H1 (cell line): ENCODE measurements at regions not wholly inside any gene's neighbourhood (a gene's known extent, or its start where the extent isn't known, plus 50 kb on each side); places are given as distances from the start of the nearest gene placed in this dataset.

Experiments used
- CTCF ChIA-PET: fragments of 300-600 bp; sonication (Branson Sonifier 250); formaldehyde crosslinking; loops from one replicate; lab custom pipeline; 2021; ENCODE audit not compliant: partially characterized antibody; lab: Charles Lee
- POLR2A ChIA-PET: fragments of 300-600 bp; sonication (Branson Sonifier 250); formaldehyde crosslinking; loops from one replicate; lab custom pipeline; 2021; ENCODE audit warnings: inconsistent platforms; ENCODE audit not compliant: partially characterized antibody; lab: Charles Lee
- DNase-seq, 2 experiments: peaks; one replicate each; pipeline versions ENCODE4 v3.0.0 to v3.0.0-alpha.2; 2010 to 2022; ENCODE audit warnings: low spot score in 2 of 2, low read depth in 1 of 2, mixed read lengths in 1 of 2
- FAIRE-seq: peaks from 2 replicates; lab custom pipeline; 2011; peaks lifted over from hg19 to GRCh38; lab: Jason Lieb, UNC
- H2AFZ ChIP-seq: 2 replicates; pipeline ENCODE4 v1.8.1; 2012; ENCODE audit warnings: low read length, inconsistent platforms
- H2AK5ac ChIP-seq: 2 replicates; pipeline ENCODE4 v1.6.1; 2013; ENCODE audit warnings: low read depth, low read length
- H2BK120ac ChIP-seq: replicated peaks from 2 replicates; pipeline ENCODE3; 2013; ENCODE audit warnings: low read depth, low read length, inconsistent platforms
- H2BK12ac ChIP-seq: 2 replicates; pipeline ENCODE4 v1.6.1; 2013; ENCODE audit warnings: low read depth, low read length
- H2BK15ac ChIP-seq: 2 replicates; pipeline ENCODE4 v1.6.1; 2013; ENCODE audit warnings: low read length
- H2BK20ac ChIP-seq: 2 replicates; pipeline ENCODE4 v1.6.1; 2013; ENCODE audit warnings: low read length
- H2BK5ac ChIP-seq: 2 replicates; pipeline ENCODE4 v1.6.1; 2013; ENCODE audit warnings: low read depth, low read length
- H3K14ac ChIP-seq: 2 replicates; pipeline ENCODE4 v1.6.1; 2013; ENCODE audit warnings: inconsistent platforms; ENCODE audit not compliant: insufficient read length
- H3K18ac ChIP-seq: 2 replicates; pipeline ENCODE4 v1.6.1; 2013; ENCODE audit warnings: low read length; ENCODE audit errors: extremely low read depth
- H3K23ac ChIP-seq: 2 replicates; pipeline ENCODE4 v1.6.1; 2013; ENCODE audit warnings: inconsistent platforms; ENCODE audit not compliant: insufficient read length
- H3K23me2 ChIP-seq: 2 replicates; pipeline ENCODE4 v1.6.1; 2013; ENCODE audit warnings: low read depth, low read length
- H3K27ac ChIP-seq: 2 replicates; pipeline ENCODE4 v1.6.1; 2011; ENCODE audit warnings: low read depth, low read length, inconsistent platforms
- H3K27me3 ChIP-seq, 4 experiments: replicated peaks in 1 of 4; 1 replicate in 1 of 4; 2 replicates in 3 of 4; pipeline versions ENCODE4 v1.6.1 to v1.8.1; 2011 to 2013; ENCODE audit warnings: low read length in 3 of 4, mild to moderate bottlenecking in 3 of 4, inconsistent platforms in 2 of 4, mixed read lengths in 2 of 4, moderate library complexity in 1 of 4; ENCODE audit not compliant: control insufficient read depth in 3 of 4, insufficient read depth in 3 of 4; ENCODE audit errors: extremely low read depth in 1 of 4
- H3K36me3 ChIP-seq, 4 experiments: 2 replicates each; pipeline versions ENCODE4 v1.6.1 to v1.8.1; 2011 to 2013; ENCODE audit warnings: mild to moderate bottlenecking in 4 of 4, low read length in 3 of 4, moderate library complexity in 2 of 4, control low read depth in 1 of 4, inconsistent platforms in 1 of 4; ENCODE audit not compliant: insufficient read depth in 4 of 4, control insufficient read depth in 2 of 4
- H3K4ac ChIP-seq: replicated peaks from 2 replicates; pipeline ENCODE3; 2013; ENCODE audit warnings: low read length, low read depth, mixed read lengths, inconsistent platforms; ENCODE audit not compliant: insufficient read length
- H3K4me1 ChIP-seq, 4 experiments: replicated peaks in 1 of 4; 1 replicate in 1 of 4; 2 replicates in 3 of 4; pipeline versions ENCODE4 v1.6.1 to v1.8.1; 2011 to 2013; ENCODE audit warnings: low read length in 3 of 4, inconsistent platforms in 2 of 4, mixed read lengths in 1 of 4; ENCODE audit not compliant: insufficient read depth in 4 of 4, control insufficient read depth in 3 of 4
- H3K4me2 ChIP-seq, 2 experiments: 2 replicates each; pipeline versions ENCODE4 v1.6.1 to v1.8.1; 2011 to 2013; ENCODE audit warnings: low read depth in 2 of 2, low read length in 2 of 2, control low read depth in 1 of 2, inconsistent platforms in 1 of 2, mild to moderate bottlenecking in 1 of 2; ENCODE audit not compliant: insufficient read depth in 1 of 2
- H3K4me3 ChIP-seq, 4 experiments: fragments of 200-600, 300-600 bp in 1 of 4; sonication (generic), shearing (Covaris generic), sonication (Bioruptor Twin) in 1 of 4; 2 replicates each; pipeline versions ENCODE4 v1.5.1 to v1.8.1; 2011 to 2016; ENCODE audit warnings: low read length in 4 of 4, low read depth in 3 of 4, control low read depth in 2 of 4, inconsistent platforms in 2 of 4, mild to moderate bottlenecking in 2 of 4, mixed read lengths in 1 of 4, moderate library complexity in 1 of 4; ENCODE audit not compliant: insufficient read depth in 2 of 4; ENCODE audit errors: extremely low read depth in 1 of 4
- H3K56ac ChIP-seq: replicated peaks from 2 replicates; pipeline ENCODE3; 2013; ENCODE audit warnings: low read depth, mild to moderate bottlenecking, mixed read lengths, low read length, inconsistent platforms; ENCODE audit not compliant: insufficient read length
- H3K79me1 ChIP-seq: 2 replicates; pipeline ENCODE4 v1.6.1; 2013; ENCODE audit warnings: low read depth, low read length, control low read depth
- H3K79me2 ChIP-seq, 2 experiments: 2 replicates each; pipeline versions ENCODE4 v1.6.1 to v1.8.1; 2012 to 2013; ENCODE audit warnings: low read length in 2 of 2, mild to moderate bottlenecking in 2 of 2, inconsistent platforms in 1 of 2; ENCODE audit not compliant: insufficient read depth in 2 of 2, control insufficient read depth in 1 of 2
- H3K9ac ChIP-seq, 4 experiments: replicated peaks in 1 of 4; 1 replicate in 1 of 4; 2 replicates in 3 of 4; pipeline versions ENCODE4 v1.6.1 to v1.8.1; 2011 to 2013; ENCODE audit warnings: low read depth in 3 of 4, low read length in 3 of 4, control low read depth in 2 of 4, mild to moderate bottlenecking in 2 of 4, moderate library complexity in 2 of 4, inconsistent platforms in 1 of 4; ENCODE audit errors: extremely low read depth in 1 of 4
- H3K9me3 ChIP-seq, 2 experiments: 2 replicates each; pipeline versions ENCODE4 v1.6.1 to v1.8.1; 2012 to 2013; ENCODE audit warnings: mild to moderate bottlenecking in 2 of 2, moderate library complexity in 2 of 2, control low read depth in 1 of 2, inconsistent platforms in 1 of 2, low read depth in 1 of 2, low read length in 1 of 2, mixed read lengths in 1 of 2; ENCODE audit not compliant: insufficient read depth in 2 of 2
- H4K20me1 ChIP-seq, 2 experiments: replicated peaks in 1 of 2; 2 replicates each; pipeline versions ENCODE3 to v1.8.1; 2011 to 2013; ENCODE audit warnings: inconsistent platforms in 2 of 2, low read length in 2 of 2, mild to moderate bottlenecking in 1 of 2; ENCODE audit not compliant: insufficient read depth in 2 of 2, control insufficient read depth in 1 of 2
- H4K5ac ChIP-seq: 2 replicates; pipeline ENCODE4 v1.6.1; 2013; ENCODE audit warnings: low read length, low read depth, mixed read lengths, inconsistent platforms; ENCODE audit not compliant: insufficient read length
- H4K8ac ChIP-seq: 2 replicates; pipeline ENCODE4 v1.8.0; 2013; ENCODE audit warnings: mild to moderate bottlenecking, moderate library complexity, low read length, inconsistent platforms; ENCODE audit not compliant: insufficient read depth; ENCODE audit errors: extremely low read depth
- H4K91ac ChIP-seq: replicated peaks from 2 replicates; pipeline ENCODE3; 2013; ENCODE audit warnings: low read length, mixed read lengths, inconsistent platforms; ENCODE audit not compliant: insufficient read length
- BRCA1 ChIP-seq: IDR thresholded peaks from 2 replicates; pipeline ENCODE4 v1.6.1; 2012; ENCODE audit warnings: low read depth, low read length, improper control_type of control experiment
- CBX5 ChIP-seq: fragments of 300-800, 300-1000 bp; sonication (generic); IDR thresholded peaks from 2 replicates; pipeline ENCODE4 v1.7.1; 2016; ENCODE audit warnings: antibody characterized with exemption, low read length, low read depth
- CBX8 ChIP-seq: fragments of 300-800, 300-1000 bp; sonication (generic); IDR thresholded peaks from 2 replicates; pipeline ENCODE4 v1.7.1; 2016; ENCODE audit warnings: low read depth, low read length, borderline replicate concordance
- CREB1 ChIP-seq: IDR thresholded peaks from 2 replicates; pipeline ENCODE4 v1.6.1; 2012; ENCODE audit warnings: inconsistent platforms
- FOSL1 ChIP-seq: IDR thresholded peaks from 2 replicates; pipeline ENCODE4 v1.6.1; 2011; ENCODE audit warnings: mild to moderate bottlenecking, low read depth, low read length, moderate library complexity; ENCODE audit not compliant: insufficient read depth
- HDAC6 ChIP-seq: IDR thresholded peaks from one replicate; pipeline ENCODE4 v1.7.1; 2012; ENCODE audit warnings: low read depth, mild to moderate bottlenecking, inconsistent platforms, low read length, moderate library complexity
- KDM1A ChIP-seq: fragments of 200-600, 300-600 bp; sonication (generic); IDR thresholded peaks from 2 replicates; pipeline ENCODE4 v1.7.1; 2016; ENCODE audit warnings: mild to moderate bottlenecking, low read length, borderline replicate concordance
- NRF1 ChIP-seq: IDR thresholded peaks from 2 replicates; pipeline ENCODE4 v1.6.1; 2011; ENCODE audit warnings: mild to moderate bottlenecking, low read depth, low read length, improper control_type of control experiment
- PHF8 ChIP-seq: fragments of 200-600 bp; sonication (generic); conservative IDR thresholded peaks from 2 replicates; pipeline ENCODE4 v1.7.1; 2012; ENCODE audit warnings: low read depth, mild to moderate bottlenecking, inconsistent platforms, low read length, moderate library complexity
- POLR2AphosphoS5 ChIP-seq: IDR thresholded peaks from 2 replicates; pipeline ENCODE4 v1.6.1; 2011; ENCODE audit warnings: low read depth, low read length
- RFX5 ChIP-seq: IDR thresholded peaks from 2 replicates; pipeline ENCODE4 v1.6.1; 2011; ENCODE audit warnings: low read depth, low read length, improper control_type of control experiment, borderline replicate concordance
- YY1 ChIP-seq: IDR thresholded peaks from 2 replicates; pipeline ENCODE4 v1.6.1; 2011; ENCODE audit warnings: low read depth, mild to moderate bottlenecking, low read length
- ZNF274 ChIP-seq: IDR thresholded peaks from 2 replicates; pipeline ENCODE4 v1.7.0; 2012; ENCODE audit warnings: low read length, borderline replicate concordance; ENCODE audit errors: extremely low read depth
- WGBS, 2 experiments: shearing (Covaris generic) in 1 of 2; methylation state at CpG; one replicate each; pipeline versions ENCODE4 v1.1.6 to v1.1.7; 2013 to 2015; ENCODE audit warnings: low lambda C conversion rate in 2 of 2, mixed read lengths in 2 of 2, inconsistent platforms in 1 of 2, low coverage in 1 of 2, missing lambda C conversion rate in 1 of 2; ENCODE audit not compliant: insufficient replicate concordance in 2 of 2, insufficient coverage in 1 of 2, insufficient read length in 1 of 2; ENCODE audit errors: extremely low coverage in 1 of 2, missing lambda C conversion rate in 1 of 2; 5-methylcytosine and 5-hydroxymethylcytosine counted together

GRCh38 chr2:45131587-45131986 lies 122.3 kb upstream of the SIX2 start:
- H3K27ac ChIP-seq, result no peak overlapping the region
- ChIA-PET CTCF (interaction anchor here (1.2 to 1.3 kb wide), 2 partner anchors 12 to 18 kb away, joined by 3 read pairs; no protein-coding TSS in a partner anchor), POLR2A (no interaction called here)
- no peak for FAIRE-seq
- H3K4me2 ChIP-seq, result no peak overlapping the region
- no peaks in the 10 kb centered on the region for H4K20me1 ChIP-seq
- H3K79me1 ChIP-seq, result no peaks in the 10 kb centered on the region
- WGBS, 2 experiments, result 93% methylated on average over 14 of the region's 14 CpGs; no CpG with 5 or more reads in 1 of the 2 experiments
- no peak overlapping the region for H2AFZ ChIP-seq
- no peak overlapping the region for H3K9ac ChIP-seq
- H4K5ac ChIP-seq, result no peak overlapping the region
- H3K4me3 ChIP-seq, result no peak overlapping the region
- H3K23ac ChIP-seq, result no peak overlapping the region
- peaks cover 0 to 4% (median under 1%) of the 10 kb centered on the region in 4 experiments; a peak in 1 of 7 replicates for H3K4me1 ChIP-seq
- no peak overlapping the region for H2BK120ac ChIP-seq
- H3K56ac ChIP-seq, result no peak overlapping the region
- H2BK15ac ChIP-seq, result no peak overlapping the region
- no peaks in the 10 kb centered on the region for H3K23me2 ChIP-seq
- TF ChIP-seq CREB1 (no peak), FOSL1 (no peak), BRCA1 (no peak), PHF8 (no peak), CBX8 (no peak), YY1 (no peak), NRF1 (no peak), HDAC6 (no peak), KDM1A (no peak), RFX5 (no peak), ZNF274 (no peak), CBX5 (no peak), POLR2AphosphoS5 (no peak)
- no peak overlapping the region for H3K14ac ChIP-seq
- no peak overlapping the region for H3K18ac ChIP-seq
- DNase-seq, result no peak
- H2BK12ac ChIP-seq, result no peak overlapping the region
- H2AK5ac ChIP-seq, result no peak overlapping the region
- no peaks in the 10 kb centered on the region for H3K79me2 ChIP-seq
- no peak overlapping the region for H2BK20ac ChIP-seq
- H3K27me3 ChIP-seq, result no peaks in the 10 kb centered on the region; a peak in 1 of 7 replicates
- H2BK5ac ChIP-seq, result no peak overlapping the region
- no peak overlapping the region for H4K8ac ChIP-seq
- H3K4ac ChIP-seq, result no peak overlapping the region
- H3K9me3 ChIP-seq, result no peaks in the 10 kb centered on the region
- no peak overlapping the region for H4K91ac ChIP-seq
- no peaks in the 10 kb centered on the region for H3K36me3 ChIP-seq
